ENCODE measurements at regions not wholly inside any gene's neighbourhood (a gene's known extent, or its start where the extent isn't known, plus 50 kb on each side); places are given as distances from the start of the nearest gene placed in this dataset.

- TF ChIP-seq POLR2A (IDR thresholded peaks at IDR 0.05; ENCODE audit: low read depth, low read length) (no peak), POLR2AphosphoS5 (IDR thresholded peaks at IDR 0.05; ENCODE audit: low read depth, low read length) (no peak)
These were observed 507.2 kb upstream of the EEF2KMT start for GRCh38 chr16:5604770-5605169.

All from GM12892 (cell line).